NCI-H128 (cell line): ENCODE measurements at regions not wholly inside any gene's neighbourhood (a gene's known extent, or its start where the extent isn't known, plus 50 kb on each side); places are given as distances from the start of the nearest gene placed in this dataset.

Experiments
- DNase-seq: peaks from one replicate; lab custom pipeline; 2025; ENCODE audit not compliant: unreplicated experiment; lab: John Stamatoyannopoulos, UW

- no peak for DNase-seq
Observed at GRCh38 chr5:123807177-123807945, 295.4 kb downstream of the CSNK1G3 start.

GRCh38 chr5:123806644-123807043, 294.7 kb downstream of the CSNK1G3 start:
- DNase-seq, result no peak

GRCh38 chr5:123805300-123805699, 293.3 kb downstream of the CSNK1G3 start:
- no peak for DNase-seq

- no peak for DNase-seq
Observed at GRCh38 chr5:123803359-123803758, 291.4 kb downstream of the CSNK1G3 start.

DNA sequence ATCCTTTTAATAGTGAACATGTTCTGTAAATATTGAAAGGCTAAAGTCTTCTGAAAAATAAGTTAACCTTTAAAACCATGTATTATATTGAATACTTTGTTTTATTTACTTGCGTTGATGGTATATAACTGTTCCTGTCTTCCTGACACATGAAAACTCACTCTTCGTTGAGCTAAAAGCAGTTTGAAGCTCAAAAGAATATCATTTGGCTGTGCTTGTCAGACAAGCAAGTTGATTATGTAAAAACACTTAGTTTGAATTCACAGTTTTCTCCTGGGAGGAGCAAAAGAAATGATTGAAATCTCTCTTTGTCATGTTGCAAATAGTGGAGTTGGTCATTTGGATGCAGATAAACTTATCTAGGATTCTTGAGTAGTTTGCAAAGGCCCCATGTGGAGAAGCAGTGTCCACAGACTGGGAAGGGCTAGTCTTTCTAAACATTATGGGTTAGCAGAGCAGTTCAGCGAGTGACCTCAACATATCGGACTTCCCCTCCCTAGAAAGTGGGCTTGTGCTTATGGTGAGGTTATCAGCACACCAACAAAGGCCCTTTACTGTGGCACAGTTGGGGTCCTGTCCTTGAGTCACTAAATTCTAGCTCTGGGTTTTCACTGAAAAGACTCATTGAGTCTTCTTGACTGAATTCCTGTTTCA, 290.4 kb downstream of the CSNK1G3 start:
- DNase-seq, result no peak

DNA sequence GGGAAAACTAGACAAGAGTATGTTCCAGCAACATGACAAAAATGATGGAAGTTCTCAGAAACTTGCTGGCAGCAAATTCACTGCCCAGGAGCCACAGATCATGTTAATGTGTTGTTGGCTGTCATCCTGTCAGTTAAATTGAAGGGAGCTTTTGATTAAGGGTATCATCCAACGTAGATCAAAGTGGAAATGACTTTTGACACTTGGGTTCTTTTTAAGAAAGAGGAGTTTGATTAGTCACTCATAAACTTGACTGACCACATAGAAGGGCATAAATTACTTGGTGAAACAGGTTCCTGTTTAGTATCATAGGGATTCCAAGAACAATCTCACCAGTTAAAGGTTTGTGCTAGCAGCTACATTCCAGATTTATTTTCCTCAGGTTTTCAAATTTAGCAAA, 288.7 kb downstream of the CSNK1G3 start:
- no peak for DNase-seq

DNA sequence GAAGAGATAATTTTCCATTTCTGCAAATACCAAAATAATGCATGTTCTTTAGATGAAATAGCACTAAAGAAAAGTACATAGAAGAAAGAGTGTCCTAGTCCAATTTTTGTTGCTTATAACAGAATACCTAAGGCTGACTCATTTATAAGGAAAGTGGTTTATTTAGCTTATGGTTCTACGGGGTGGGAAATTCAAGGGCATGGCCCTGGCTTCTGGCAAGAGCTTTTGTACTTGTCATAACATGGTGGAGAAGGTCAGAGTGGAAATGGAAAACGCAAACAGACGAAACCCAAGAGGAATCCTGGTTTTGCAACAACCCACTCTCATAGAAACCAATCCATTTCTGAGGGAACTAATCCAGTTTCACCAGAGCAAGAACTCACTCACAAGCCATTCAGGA, 283.7 kb downstream of the CSNK1G3 start:
- no peak for DNase-seq

DNA sequence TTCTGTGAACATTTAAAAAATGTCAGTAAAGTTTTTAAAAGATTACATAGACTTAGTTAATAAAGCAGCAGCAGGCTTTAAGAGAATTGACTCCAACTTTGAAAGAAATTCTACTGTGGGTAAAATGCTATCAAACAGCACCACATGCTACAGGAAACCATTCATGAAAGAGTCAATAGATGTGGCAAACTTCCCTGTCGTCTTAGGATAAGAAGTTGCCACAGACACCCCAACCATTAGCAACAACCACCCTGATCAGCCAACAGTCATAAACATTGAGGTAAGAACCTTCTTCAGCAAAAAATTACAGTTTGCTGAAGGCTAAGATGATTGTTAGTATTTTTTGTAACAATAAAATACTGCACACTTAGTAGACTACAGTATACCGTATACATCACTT, 278.2 kb downstream of the CSNK1G3 start:
- DNase-seq, result no peak

GRCh38 chr5:123787635-123788034, 275.7 kb downstream of the CSNK1G3 start:
- no peak for DNase-seq

DNA sequence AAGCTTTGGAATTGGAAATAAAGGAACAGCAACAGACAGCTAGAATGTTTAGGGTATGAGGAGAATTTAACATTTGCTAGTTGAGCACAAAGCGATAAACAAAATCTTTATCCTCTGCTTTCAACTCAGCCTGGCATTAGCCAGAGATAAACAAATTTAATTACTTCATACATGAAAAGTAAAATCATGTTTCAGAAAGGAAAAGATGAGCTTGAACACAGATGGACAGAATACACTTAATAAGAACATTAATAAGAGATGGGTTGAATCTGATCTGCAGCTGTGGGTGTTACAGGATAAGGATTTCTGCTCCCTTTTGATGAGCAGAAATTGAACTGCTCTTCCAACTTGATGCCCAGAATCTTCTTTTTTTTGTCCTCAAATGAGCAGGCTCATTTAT, 275.2 kb downstream of the CSNK1G3 start:
- no peak for DNase-seq

- DNase-seq, result no peak
Observed at GRCh38 chr5:123786411-123786810, 274.4 kb downstream of the CSNK1G3 start.

GRCh38 chr5:123785162-123786071, 273.4 kb downstream of the CSNK1G3 start:
- peak; percentile 45 for DNase-seq

GRCh38 chr5:123783421-123783820, 271.4 kb downstream of the CSNK1G3 start:
- DNase-seq, result no peak

GRCh38 chr5:123778641-123779040, 266.7 kb downstream of the CSNK1G3 start:
- DNase-seq, result no peak

DNA sequence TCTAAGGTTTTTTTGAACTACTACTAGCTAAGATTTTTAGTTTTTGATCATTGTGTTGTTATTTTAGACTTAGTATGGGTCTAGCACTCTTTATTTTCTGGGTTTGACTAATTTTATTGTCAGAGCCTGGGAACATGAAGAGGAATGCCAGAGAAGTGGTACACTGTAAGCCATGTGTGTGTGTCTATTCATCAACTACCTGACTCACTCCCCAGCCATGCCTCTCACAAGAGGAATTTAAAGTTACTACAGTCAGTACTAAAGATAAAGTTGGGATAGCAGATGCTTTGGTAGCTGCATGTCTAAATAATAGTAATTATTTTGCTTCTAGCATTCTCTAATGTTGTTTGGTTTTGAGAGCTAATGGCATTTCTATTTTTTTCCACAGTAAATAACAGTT, 264.8 kb downstream of the CSNK1G3 start:
- DNase-seq, result no peak

DNA sequence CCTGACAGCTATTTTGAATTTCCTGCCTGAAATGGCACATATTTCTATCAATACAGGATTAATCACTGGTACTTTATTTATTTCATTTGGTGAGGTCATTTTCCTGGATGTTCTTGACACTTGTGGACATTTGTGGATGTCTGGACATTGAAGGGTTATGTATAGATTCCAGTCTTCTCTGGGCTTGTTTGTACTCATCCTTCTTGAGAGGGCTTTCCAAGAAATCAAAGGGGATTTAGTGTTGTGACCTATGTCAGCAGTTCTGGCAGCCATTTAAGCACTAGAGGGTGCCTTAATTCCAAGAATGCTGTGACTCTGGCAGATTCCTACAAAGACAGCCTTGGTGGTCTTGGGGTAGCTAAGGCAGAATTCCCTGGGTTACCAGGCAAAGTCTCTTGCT, 259.7 kb downstream of the CSNK1G3 start:
- DNase-seq, result no peak

DNA sequence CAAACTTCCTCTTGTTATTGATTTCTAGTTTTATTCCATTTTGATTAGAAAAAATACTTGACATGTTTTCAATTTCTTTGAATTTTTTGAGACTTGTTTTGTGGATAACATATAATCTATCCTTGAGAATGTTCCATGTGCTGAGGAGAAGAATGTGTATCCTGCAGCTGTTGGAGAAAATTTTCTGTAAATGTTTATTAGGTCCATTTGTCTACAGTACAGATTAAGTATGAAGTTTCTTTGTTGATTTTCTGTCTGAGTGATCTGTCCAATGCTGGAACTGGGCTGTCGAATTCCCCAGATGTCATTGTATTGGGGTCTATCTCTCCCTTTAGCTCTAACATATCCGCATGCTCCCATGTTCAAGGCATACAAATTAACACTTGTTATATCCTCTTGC, 251.2 kb downstream of the CSNK1G3 start:
- no peak for DNase-seq

GRCh38 chr5:123756816-123757215, 244.8 kb downstream of the CSNK1G3 start:
- DNase-seq, result no peak

- no peak for DNase-seq
Observed at GRCh38 chr5:123756318-123756665, 244.3 kb downstream of the CSNK1G3 start.

DNA sequence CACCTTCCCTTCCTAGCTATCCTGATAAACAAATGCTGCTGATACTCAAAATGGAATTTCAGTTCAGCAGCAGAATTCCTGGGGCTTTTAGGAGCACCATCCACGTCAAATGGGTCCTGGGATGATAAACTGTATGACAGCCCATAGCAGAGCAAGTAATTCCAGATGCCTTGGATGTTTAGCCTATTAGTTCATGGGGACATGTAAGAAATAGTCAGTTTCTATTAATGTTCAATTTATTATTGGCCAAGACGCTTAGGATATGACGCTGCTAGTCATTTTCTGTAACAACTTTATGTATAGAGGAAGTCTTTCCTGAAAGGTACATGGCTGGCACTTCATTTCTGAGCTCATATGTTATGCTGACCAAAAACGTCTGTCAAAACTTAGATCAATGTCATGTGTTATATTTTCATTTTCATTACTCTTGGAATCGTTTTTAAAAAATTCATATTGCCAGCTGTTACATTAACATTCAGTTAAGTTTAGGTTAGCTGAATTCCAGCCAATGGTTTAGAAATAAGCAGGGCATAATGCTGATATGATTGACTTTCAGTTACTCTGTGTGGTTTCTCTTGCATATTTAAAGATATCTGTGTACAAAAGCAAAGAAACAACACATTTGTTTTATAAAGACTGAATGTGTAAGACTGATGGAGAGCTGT, 243.8 kb downstream of the CSNK1G3 start:
- DNase-seq, result no peak

DNA sequence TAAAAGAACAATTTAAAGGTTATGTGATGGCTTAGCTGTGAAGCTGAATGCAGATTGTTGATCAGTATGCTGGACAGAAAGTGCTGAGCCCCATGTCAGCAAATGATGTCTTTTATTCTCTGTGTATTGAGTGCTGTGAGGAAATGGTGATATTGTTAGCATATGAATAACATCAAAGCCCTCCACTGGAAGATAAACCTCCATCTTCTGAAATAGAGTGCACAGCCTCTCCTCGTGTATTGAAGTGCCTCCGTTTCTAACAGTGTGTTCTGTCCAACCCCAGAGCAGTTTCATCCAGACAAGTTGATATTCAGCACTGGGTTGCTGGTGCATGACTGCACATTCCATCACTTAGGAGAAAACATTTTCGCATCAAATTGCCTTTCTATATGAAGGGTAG, 242.9 kb downstream of the CSNK1G3 start:
- no peak for DNase-seq
